HUES48 (cell line): ENCODE measurements at regions not wholly inside any gene's neighbourhood (a gene's known extent, or its start where the extent isn't known, plus 50 kb on each side); places are given as distances from the start of the nearest gene placed in this dataset.

ENCODE experiments used
- H3K27ac ChIP-seq: one replicate; pipeline ENCODE4 v1.7.0; 2013; ENCODE audit warnings: low read depth, low read length, inconsistent platforms
- H3K27me3 ChIP-seq: 2 replicates; pipeline ENCODE4 v1.6.1; 2013; ENCODE audit warnings: mild to moderate bottlenecking, low read length; ENCODE audit not compliant: control insufficient read depth, insufficient read depth
- H3K36me3 ChIP-seq: 2 replicates; pipeline ENCODE4 v1.6.1; 2013; ENCODE audit warnings: low read length; ENCODE audit not compliant: control insufficient read depth, insufficient read depth
- H3K4me1 ChIP-seq: 2 replicates; pipeline ENCODE4 v1.6.1; 2013; ENCODE audit warnings: mild to moderate bottlenecking, low read length; ENCODE audit not compliant: control insufficient read depth, insufficient read depth
- H3K4me3 ChIP-seq: 2 replicates; pipeline ENCODE4 v1.5.1; 2013; ENCODE audit warnings: mild to moderate bottlenecking, low read depth, low read length
- H3K9ac ChIP-seq: 2 replicates; pipeline ENCODE4 v1.6.1; 2013; ENCODE audit warnings: mild to moderate bottlenecking, low read depth, low read length, moderate library complexity
- H3K9me3 ChIP-seq: 2 replicates; pipeline ENCODE4 v1.6.1; 2013; ENCODE audit warnings: low read length; ENCODE audit not compliant: control insufficient read depth, insufficient read depth

DNA sequence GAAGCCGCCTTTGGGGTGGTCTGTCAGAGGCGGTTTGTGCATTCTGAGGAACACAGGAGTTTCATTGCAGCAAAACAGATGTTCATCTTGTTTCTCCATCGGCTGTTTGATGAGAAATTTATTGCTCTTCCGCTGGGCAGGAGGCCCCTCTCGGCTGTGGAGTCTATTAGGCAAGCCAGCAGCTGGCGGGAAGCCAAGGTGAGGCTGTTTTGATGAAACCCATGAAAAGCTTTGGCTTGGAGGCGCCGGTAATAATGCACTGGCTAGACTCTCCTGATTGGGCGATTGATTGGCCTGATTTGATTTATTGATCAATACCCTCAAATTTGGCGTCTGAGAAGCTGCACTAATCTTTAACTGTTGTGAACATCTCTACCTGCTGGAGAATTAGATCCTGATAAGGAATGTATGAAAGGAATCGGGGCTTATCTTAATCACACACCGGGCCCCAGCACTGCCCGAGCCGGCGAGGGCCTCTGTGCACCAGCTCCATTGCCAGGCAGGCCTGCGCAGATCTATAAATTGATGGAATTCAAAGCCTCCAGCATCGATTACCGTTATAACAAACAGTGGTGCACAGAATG is 187.7 kb downstream of the PHETA1 start:
- Histone ChIP-seq H3K4me3 (no peak overlapping the region), H3K4me1 (0 out of 2 replicates have a peak, but pooled peaks cover 3% of the 10 kb centered on the region), H3K27ac (no peak overlapping the region)

DNA sequence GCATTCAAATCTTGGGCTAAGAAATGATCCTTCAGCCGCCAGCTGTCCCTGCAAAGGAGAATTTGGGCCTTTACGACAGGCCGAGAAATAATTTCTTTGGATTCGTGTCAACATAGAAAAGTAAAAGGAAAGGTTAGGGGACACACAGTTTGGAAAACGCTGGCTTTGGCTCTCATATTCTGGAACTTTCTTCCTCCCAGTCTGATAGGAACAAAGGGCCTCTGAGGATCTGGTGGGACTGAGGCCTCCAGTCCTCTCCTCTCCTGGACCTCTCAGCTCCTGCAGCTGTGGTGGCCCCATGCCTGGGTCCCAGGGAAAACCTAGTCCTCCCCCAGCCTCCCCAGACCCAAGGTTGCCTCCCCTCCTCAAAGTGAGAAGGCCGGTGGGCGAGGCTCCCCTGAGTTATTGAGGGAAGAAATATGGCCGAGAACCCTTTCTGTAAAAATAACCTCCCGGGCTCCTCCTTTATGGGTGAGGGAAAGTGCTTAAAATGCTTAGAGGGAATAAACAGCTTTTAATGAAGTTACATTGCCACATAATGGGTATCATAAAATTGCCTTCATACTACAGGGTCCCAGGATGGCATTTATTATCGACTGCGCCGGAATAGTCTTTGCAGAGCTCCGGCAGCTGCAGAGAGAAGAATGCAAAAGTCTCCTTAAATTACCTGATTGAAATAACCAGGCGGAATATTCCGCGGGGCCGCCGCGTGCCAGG is 188.3 kb downstream of the PHETA1 start:
- no peaks in the 10 kb centered on the region for H3K36me3 ChIP-seq
- H3K27me3 ChIP-seq: no peaks in the 10 kb centered on the region
- no peak overlapping the region for H3K9ac ChIP-seq
- H3K4me3 ChIP-seq: no peak overlapping the region
- no peak overlapping the region for H3K27ac ChIP-seq
- H3K4me1 ChIP-seq: 0 out of 2 replicates have a peak, but pooled peaks cover 3% of the 10 kb centered on the region
- no peaks in the 10 kb centered on the region for H3K9me3 ChIP-seq

More for the DNA sequence above, 187.7 kb downstream of the PHETA1 start:
- no peaks in the 10 kb centered on the region for H3K9me3 ChIP-seq
- no peaks in the 10 kb centered on the region for H3K27me3 ChIP-seq
- no peak overlapping the region for H3K9ac ChIP-seq
- no peaks in the 10 kb centered on the region for H3K36me3 ChIP-seq

DNA sequence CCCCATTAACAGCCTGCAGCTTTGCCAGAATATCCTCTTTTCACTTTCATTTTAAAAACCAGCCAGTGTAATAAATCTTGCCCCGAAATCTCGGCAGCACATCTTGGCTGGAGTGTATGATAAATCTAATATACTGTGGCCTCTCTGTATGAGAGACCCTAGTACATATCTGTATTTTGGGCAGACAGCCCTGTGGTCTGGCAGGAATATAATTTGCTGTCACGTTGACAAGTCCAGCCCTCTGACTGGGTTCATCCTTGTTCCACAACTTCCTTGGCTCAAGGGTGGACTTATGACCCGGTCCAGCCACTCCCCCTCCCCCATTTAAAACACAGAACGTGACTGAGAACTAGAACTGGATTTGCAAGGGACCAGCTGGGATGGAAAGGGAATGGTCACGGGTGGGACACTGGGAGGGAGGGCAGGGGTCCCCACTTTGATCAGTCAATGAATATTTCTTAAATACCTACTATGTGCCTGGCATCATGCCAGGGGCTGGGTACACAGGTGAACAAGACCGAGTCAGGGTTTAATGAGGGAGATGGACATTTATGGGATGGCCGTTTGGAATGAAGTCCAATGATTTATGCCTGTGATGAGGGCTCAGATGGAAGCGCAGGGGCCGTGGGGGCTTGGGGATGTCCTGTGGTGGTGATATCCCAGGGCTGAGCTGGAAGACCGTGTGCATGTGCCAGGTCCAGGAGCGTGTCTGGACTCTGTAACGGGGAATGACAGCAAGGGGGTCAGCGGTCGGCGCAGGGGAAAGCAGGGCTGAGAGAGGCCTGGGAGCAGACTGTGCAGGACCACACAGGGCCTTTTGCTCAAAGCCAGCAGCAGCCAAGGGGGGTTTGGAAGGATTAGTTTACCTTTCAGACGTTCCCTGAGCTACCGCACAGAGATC is 190.5 kb downstream of the PHETA1 start:
- H3K4me1 ChIP-seq: 0 out of 2 replicates have a peak, but pooled peaks cover 3% of the 10 kb centered on the region
- H3K9ac ChIP-seq: no peak overlapping the region
- no peaks in the 10 kb centered on the region for H3K36me3 ChIP-seq
- no peak overlapping the region for H3K27ac ChIP-seq
- no peaks in the 10 kb centered on the region for H3K9me3 ChIP-seq
- H3K27me3 ChIP-seq: no peaks in the 10 kb centered on the region
- no peak overlapping the region for H3K4me3 ChIP-seq

DNA sequence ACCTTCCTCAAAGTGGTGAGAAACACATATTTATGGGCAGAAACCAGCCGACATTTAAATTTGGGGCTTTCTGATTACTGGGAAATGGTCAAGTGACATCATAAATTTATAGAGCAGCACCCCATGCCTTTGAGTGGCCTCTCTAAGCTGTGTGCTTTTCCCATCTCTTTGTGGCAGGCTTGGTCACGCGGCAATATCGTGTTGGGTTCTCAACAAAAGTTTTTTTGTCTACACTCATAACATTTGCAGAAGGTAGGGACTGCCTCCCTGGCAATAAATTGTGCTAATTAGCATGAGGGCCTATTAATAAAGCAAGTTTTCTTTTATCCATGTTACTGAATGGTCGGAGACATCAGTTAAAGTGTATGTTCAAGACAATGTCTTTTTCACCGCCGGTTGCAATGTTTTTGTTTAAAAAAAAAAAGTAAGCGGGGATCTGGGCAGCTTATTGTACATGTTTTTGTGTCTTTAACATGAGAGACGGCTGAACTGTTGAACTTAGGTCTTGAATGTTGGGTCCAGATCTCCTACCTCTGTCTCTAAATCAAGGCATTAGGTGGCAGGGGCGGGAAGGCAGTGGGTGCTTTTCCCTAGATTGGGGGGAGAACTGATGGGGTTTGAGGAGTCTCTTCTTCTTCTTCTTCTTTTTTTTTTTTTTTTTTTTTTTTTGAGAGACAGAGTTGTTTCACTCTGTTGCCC is 193.3 kb downstream of the PHETA1 start:
- Histone ChIP-seq H3K36me3 (no peaks in the 10 kb centered on the region), H3K27me3 (no peaks in the 10 kb centered on the region), H3K9ac (no peak overlapping the region), H3K4me1 (0 out of 2 replicates have a peak, but pooled peaks cover 3% of the 10 kb centered on the region), H3K27ac (no peak overlapping the region), H3K9me3 (no peaks in the 10 kb centered on the region), H3K4me3 (no peak overlapping the region)

DNA sequence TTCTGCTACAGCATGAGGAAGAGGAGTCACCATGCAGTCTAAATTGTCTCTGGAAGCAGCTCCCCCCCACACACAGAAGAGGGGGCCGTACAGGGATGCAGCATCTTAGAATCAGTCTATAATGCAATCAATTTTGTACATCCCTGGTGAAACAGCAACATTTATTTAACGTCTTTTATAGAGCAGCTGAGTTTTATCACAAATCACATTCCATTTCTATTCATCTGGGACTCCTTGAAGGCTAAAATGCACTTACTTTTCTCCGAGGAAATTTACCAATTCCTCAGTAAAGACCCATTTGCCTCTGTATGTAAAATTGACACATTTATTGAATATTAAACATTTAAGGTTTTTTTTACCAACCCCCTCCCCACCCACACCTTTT is 193.9 kb downstream of the PHETA1 start:
- H3K9ac ChIP-seq: no peak overlapping the region
- no peak overlapping the region for H3K4me3 ChIP-seq
- H3K4me1 ChIP-seq: no peaks in the 10 kb centered on the region
- H3K27ac ChIP-seq: no peak overlapping the region
- H3K36me3 ChIP-seq: no peaks in the 10 kb centered on the region
- no peaks in the 10 kb centered on the region for H3K27me3 ChIP-seq
- H3K9me3 ChIP-seq: no peaks in the 10 kb centered on the region

DNA sequence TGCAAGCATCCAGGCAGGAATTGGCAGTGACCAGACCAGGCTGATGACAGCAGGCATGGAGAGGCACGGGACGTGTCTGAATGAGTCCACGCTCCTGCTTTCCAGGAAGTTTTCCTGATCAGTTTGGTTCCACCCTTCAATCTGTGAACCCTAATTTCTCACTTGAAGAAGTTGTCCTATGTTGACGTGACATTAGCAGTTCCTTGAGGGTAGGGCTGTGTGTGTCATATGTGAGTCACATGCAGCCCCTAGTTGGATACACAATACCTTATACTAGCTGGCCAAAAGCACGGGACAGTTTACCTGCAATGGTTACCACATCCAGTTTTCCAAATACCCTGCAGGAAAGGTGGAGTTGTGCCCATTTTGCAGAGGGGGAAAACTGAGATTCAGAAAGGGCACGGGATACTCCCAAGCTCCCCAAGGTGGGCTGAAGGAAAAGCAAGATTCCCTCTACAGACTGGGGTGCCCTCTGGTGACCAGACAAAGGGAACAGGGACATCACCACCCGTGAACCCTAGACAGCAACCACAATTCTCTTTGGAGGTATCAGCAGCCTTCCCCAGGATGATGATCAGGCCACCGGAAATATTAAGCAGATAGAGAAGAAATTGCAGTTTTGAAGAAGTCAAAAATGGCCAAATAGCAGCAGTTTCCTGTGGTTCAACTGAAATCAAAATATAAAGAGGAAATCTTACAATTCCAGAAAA is 194.5 kb downstream of the PHETA1 start:
- H3K9ac ChIP-seq: no peak overlapping the region
- H3K9me3 ChIP-seq: no peaks in the 10 kb centered on the region
- H3K27me3 ChIP-seq: no peaks in the 10 kb centered on the region
- H3K36me3 ChIP-seq: no peaks in the 10 kb centered on the region
- no peak overlapping the region for H3K27ac ChIP-seq
- H3K4me1 ChIP-seq: no peaks in the 10 kb centered on the region
- H3K4me3 ChIP-seq: no peak overlapping the region

DNA sequence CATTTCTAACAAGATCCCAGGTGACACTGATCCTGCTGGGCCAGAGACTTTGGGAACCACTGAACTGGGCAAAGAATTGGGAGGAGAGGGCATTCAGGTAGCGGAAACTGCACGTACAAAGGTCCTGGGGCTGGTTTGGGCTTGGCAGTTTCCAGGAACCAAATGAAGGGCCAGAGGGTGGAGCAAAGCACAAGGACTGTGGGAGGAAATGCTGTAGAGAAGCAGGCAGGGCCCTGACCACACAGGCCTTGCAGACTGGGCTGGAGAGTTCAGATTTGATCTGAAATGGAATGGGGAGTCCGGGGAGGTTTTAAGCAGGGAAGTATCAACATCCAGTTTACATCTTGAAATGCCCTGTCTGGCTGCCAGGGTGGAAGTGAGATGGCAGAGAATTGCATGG is 195.1 kb downstream of the PHETA1 start:
- Histone ChIP-seq H3K36me3 (no peaks in the 10 kb centered on the region), H3K4me1 (no peaks in the 10 kb centered on the region), H3K9me3 (no peaks in the 10 kb centered on the region), H3K4me3 (no peak overlapping the region), H3K27ac (no peak overlapping the region), H3K9ac (no peak overlapping the region), H3K27me3 (no peaks in the 10 kb centered on the region)

DNA sequence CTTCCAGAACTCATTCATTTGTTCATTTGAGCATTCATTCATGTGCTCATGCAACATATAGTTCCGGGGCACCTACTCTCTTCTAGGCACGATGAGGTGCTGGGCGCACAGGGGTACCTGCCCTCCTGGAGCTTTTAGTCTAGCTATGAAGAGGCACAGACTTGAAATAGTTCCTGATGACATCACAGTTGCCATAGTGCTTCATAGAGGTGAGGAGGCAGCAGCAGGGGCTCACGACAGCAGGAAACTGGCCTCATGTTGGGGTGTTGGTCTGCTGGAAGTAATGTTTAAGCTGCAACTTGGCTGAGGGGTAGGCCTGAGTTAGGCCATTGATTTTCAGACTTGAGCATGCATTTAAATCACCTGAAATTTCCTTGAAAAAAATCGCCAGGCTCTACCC is 195.5 kb downstream of the PHETA1 start:
- H3K27me3 ChIP-seq: no peaks in the 10 kb centered on the region
- no peaks in the 10 kb centered on the region for H3K4me1 ChIP-seq
- no peaks in the 10 kb centered on the region for H3K9me3 ChIP-seq
- no peak overlapping the region for H3K9ac ChIP-seq
- no peaks in the 10 kb centered on the region for H3K36me3 ChIP-seq
- no peak overlapping the region for H3K27ac ChIP-seq
- no peak overlapping the region for H3K4me3 ChIP-seq

DNA sequence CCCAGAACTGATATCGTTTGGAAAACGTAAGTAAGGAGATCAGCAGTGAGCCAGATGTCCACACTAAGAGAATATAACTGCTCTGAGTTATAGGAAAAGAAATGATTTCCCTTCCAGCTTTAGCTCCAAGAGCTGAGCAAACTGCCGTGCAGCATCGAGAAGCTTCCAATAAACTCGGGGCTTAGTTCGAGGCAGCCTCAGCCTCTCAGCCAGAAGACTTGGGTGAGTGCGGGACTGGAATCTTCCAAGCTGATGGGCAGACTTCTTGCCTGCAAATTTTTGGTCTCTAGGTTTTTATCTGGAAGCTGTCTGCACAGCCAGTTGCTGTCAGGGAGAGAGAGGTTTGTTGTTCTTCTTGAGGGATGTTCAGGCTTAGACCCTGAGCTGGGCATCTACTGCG is 196.1 kb downstream of the PHETA1 start:
- H3K4me3 ChIP-seq: no peak overlapping the region
- no peak overlapping the region for H3K9ac ChIP-seq
- no peaks in the 10 kb centered on the region for H3K4me1 ChIP-seq
- no peaks in the 10 kb centered on the region for H3K9me3 ChIP-seq
- no peaks in the 10 kb centered on the region for H3K36me3 ChIP-seq
- H3K27me3 ChIP-seq: no peaks in the 10 kb centered on the region
- H3K27ac ChIP-seq: no peak overlapping the region

DNA sequence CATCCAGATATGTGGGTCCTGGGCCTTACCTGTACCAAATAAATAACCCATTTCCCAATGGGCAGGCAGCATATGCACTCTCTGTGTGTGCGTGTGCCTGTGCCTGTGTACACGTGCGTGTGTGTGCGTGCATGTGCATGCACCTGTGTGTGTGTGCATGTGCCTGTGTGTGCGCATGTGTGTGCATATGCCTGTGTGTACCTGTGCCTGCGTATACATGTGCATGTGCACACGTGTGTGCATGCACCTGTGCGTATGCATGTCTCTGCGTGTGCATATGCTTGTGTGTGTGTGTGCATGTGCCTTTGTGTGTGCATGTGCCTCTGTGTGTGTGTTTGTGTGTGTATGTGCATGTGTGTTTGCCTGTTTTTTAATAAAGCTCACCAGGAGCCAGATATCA is 197.1 kb downstream of the PHETA1 start:
- H3K27me3 ChIP-seq: no peaks in the 10 kb centered on the region
- H3K9me3 ChIP-seq: no peaks in the 10 kb centered on the region
- H3K4me3 ChIP-seq: no peak overlapping the region
- H3K36me3 ChIP-seq: no peaks in the 10 kb centered on the region
- H3K4me1 ChIP-seq: no peaks in the 10 kb centered on the region
- no peak overlapping the region for H3K27ac ChIP-seq
- no peak overlapping the region for H3K9ac ChIP-seq
